EH (cell line): ENCODE measurements at regions not wholly inside any gene's neighbourhood (a gene's known extent, or its start where the extent isn't known, plus 50 kb on each side); places are given as distances from the start of the nearest gene placed in this dataset.
"Not testable (repeated sequence)": the region's sequence is repeated elsewhere in the genome, so short reads cannot be mapped to it uniquely, and the experiment has no call there.

Experiments
- DNase-seq: peaks from one replicate; pipeline ENCODE4 v3.0.0-alpha.2; 2015; ENCODE audit warnings: low read depth

DNA sequence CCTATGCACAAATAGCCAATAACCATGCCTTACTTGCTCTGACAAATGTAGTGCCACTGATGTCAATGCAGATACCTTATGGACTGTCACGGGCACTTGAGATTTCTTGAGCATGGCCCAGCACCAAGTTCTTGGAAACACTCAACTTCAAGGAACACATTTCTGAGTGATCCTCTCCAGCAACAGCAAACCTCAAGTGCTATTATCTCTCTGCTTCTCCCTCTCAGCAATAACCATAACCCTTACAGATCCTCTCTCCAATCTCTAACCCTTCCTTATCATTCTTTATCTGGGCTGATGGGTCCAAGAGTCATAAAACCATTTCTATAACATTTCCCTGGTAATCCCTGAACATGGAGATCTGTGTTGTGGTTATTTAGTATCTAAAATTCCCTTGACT, 266.9 kb upstream of the STXBP5 start:
- DNase-seq: no peak

DNA sequence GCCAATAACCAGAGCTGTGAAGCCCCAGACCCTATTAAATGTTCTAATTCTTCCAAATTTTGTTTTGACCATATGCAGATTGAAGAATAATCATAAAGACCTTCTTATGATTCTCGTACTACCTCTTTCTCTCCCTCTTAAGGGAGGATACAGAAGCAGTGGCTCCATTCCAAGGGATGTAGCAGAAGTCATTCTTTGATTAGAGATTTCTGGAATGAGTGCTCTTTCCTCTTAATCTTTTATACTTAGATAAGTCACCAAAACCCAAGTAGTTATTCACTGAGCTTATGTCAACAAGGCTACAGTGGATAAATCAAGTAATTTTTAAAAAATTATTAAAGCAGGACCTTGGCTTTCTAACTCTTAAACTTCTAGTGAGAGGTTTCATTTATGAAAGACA, 266.0 kb upstream of the STXBP5 start:
- DNase-seq: no peak

DNA sequence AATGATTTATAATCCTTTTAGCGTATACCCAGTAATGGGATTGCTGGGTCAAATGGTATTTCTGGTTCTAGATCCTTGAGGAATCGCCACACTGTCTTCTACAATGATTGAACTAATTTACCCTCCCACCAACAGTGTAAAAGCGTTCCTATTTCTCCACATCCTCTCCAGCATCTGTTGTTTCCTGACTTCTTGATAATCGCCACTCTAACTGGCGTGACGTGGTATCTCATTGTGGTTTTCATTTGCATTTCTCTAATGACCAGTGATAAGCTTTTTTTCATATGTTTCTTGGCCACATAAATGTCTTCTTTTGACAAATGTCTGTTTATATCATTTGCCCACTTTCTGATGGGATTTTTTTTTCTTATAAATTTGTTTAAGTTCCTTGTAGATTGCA, 264.8 kb upstream of the STXBP5 start:
- DNase-seq: not testable (repeated sequence)

DNA sequence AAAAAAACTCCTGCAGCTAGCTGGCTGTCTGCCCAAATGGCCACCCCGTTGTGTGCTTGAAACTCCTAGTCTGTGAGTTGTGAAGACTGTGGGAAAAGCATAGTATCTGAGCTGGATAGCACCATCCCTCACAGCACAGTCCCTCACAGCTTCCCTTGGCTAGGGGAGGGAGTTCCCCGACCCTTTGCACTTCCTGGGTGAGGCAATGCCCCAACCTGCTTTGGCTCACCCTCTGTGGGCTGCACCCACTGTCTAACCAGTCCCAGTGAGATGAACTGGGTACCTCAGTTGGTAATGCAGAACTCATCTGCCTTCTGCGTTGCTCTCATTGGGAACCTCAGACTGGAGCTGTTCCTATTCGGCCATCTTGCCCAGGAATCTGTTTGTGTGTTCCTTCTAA, 260.6 kb upstream of the STXBP5 start:
- DNase-seq: no peak

DNA sequence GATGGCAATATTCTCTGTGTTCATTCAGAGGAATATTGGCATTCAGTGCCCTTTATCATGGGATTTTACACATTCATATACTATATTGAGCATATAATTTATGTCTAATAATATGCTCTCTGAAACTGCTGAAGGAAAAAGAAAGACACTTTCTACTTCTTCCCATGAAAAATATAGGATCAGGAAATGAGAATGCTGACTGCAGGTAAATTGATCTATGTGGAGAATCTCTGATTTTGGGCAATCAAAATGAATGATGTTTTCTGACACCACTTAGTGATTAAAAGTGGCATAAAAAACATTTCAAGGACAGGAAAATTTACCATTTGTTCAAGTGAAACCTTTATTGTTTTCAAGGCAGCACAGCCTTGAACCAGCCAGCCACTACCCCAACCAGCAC, 260.1 kb upstream of the STXBP5 start:
- DNase-seq: no peak

DNA sequence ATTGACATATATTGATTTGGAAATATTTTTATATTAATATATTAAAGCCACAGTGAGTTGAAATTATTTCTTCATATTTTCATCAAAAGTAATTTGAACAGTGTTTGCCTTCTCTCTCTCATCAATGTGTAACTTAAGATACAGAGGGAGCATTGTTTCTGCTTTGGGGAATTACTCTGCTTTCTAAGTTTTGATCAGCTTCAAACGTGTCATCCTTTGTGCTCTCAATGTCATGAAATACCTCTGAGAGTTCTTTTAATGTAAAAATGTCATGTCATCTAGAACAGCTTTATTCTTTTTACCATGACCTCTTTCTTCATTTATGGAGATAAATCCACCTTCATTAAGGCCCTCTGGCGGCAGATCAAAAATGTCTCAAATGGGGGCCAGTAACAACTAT, 259.4 kb upstream of the STXBP5 start:
- DNase-seq: no peak

DNA sequence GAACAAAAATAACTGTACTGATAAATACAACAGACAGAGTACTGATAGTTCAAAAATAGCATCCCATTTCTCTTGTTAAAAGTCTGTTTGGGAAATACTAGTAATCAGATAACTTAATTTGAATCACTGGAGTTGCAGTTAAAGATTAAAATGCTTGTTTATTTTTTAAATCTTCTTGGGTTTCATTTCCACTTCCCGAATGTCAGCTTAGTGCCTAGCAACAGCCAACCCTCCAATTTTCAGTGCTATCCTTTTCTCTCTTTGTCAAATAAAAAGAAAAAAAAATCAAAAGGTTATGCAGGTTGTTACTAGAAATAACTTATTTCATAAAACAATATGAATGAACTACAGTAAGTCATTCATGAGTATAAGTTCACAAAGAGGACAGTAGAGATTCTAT, 257.7 kb upstream of the STXBP5 start:
- DNase-seq: no peak

DNA sequence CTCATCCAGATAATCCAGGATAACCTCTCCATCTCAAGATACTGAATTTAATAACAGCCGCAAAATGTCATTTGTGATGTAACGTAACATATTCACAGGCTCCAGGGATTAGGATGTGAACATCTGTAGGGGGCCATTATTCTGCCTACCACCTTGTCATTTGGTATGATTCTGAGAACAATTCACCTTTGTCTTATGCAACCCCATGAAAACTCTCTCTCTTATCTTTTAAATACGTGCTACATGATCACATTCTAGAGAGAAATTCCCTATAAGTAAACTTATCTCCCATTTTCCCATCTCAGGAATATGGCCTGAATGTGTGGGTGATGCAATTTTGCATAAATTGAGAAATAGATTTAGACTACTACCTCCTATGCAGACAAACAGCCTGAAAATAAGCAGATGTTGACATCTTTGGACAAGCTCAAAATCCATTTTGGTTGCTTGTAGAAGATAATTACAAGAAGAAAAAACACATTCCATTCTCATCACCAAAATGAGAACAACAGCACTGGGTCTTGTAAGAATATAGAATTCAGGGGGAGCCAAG, 255.4 kb upstream of the STXBP5 start:
- DNase-seq: no peak

DNA sequence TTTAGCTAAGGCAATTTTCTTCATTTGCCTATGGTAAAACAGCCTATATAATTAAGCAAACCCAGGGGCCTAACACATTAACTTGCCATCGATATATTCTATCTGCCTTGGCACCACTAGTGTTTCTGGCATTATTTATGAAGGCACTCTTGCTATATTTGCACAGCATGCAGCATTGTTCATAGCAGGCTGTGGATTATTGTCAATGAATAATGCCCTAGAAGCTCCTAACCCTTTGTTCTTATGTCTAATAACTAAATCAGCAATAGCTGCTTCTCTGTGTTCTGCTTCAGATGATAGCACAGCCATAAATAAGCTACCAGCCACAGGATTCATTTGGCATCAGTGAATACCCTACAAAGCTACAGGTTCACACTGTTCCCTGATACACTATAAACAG, 254.8 kb upstream of the STXBP5 start:
- no peak for DNase-seq

DNA sequence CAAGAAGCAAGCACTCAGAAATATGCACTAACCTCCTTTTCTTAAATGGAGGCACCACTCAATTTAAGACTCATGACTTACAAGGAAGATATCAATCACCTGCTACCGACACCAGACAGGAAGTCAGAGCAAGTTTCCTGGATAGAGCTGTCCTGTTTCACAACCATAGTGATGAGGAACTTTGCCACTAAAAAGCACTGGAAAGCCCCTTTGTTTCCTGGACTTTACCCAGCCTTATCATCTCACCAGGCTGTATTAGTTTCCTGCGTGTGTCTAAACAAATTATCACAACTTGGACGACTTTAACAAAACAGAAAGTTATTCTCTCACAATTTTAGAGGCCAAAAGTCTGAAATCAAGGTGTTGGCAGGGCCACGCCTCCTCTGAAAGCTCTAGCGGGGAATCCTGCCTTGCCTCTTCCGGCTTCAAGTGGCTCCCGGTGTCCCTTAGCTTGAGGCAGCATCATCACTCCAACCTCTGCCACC, 253.8 kb upstream of the STXBP5 start:
- no peak for DNase-seq

DNA sequence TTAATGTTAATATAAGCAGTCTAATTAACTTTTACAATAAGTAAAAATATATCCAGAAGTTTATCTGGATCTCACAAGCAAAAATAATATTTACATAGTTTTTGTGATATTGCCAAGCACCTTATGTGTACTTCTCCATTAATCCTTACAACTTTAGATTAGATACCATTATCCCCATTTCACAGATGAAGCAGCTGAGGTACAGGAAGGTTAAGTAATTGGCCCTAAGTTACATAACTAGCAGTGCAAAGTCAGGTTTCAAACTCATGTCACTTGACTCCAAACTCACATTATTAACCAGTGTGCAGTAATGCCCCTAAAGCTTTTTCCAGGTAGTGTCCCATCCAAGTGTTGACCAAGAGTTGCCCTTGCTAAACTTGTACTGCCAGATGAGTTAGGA, 248.6 kb upstream of the STXBP5 start:
- DNase-seq: no peak

DNA sequence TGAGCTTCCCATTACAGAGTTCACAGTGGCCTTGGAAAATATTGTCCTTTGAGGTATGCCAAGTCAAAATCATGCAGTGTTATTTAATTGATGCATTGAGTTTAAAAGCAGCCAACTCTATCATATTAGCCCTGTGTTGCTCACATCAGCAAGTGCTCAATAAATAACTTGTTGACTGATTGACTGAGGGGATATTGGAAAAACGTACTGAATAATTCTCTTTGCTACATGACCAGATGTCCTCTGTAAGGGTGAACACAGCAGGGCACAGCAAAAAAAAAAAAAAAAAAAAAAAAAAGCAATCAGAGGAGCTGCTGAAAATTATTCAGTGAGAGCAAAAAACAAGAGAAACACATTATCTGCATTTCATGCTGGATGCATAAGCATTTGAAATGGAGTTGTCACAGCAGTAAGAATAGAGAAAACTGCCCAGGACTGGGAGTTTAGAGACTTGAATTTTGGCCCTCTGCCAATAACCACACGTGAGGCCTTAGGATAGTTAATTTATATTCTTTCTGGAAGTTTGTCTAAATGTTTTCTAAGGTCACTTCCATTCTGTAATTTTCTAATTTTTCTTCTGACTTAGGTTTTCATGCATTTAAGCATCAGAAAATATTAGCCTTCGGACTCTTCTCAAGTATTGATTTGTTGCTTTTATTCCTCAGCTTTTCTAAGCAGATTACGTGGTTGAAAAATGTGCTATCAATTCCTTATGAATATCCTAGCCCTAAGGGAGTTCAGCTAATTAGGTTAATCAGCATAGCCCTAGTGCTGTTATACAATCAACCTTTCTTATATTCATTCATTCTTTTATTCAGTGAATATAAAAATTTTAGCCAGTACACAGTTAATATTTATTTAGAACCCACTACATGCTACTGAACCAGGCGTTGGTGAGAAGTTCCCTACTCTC, 246.8 kb upstream of the STXBP5 start:
- DNase-seq: no peak

DNA sequence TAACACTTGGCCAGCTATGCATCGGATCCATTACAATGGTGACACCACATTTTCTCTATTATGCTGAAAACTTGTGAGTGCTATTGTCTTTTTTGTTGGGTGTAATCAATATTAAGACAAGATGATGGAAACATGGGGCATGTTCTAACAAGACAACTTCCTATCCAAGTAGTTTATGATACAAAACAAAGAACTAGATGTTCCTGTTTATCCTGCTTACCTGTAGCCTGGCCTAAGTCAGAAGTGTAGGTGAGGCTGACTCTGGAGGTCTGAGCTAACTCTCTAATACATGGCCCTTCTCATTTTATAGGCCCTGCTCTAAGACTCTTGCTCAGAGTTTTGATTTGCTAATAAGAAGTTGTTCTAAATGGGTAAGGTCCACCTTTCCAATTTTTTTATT, 242.4 kb upstream of the STXBP5 start:
- DNase-seq: no peak

DNA sequence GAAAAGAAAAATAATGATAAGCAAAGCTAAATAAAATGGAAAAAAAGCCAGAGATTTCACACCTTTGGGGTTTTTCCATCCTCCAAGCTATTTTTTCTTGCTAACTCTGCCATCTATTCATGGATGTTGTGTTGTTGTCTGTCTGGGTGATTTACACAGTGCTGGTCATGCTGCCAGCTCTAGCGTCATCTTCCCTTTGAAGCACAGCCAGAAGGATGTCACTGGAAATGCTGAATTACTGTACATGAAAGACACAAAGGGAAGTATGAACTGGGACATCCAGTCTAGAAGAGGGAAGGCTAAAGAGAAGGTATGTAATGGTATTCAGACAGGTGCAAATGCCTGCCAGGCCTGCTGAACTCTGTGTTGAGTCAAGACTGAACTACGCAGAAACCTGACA, 241.9 kb upstream of the STXBP5 start:
- no peak for DNase-seq

DNA sequence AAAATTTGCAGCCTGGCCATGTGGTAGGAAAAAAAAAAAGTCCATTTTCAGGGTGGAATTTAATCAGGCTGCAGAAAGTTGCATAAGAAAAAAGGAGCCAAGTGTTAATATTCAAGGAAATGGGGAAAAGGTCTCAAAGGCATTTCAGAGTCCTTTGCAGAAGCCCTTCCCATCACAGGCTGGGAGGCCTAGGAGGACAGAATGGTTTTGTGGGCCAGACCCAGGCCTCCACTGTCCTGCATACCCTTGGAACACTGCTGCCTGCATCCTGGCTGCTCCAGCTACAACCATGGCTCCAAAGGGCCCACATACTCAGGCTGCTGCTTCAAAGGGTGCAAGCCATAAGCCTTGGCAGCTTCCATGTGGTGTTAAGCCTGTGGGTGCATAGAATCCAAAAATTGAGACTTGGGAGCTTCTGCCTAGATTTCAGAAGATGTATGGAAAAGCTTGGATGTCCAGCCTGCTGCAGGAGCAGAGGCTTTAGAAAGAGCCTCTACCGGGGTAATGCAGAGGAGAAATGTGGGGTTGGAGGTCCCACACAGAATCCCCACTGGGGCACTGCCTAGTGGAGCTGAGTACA, 239.0 kb upstream of the STXBP5 start:
- DNase-seq: no peak

DNA sequence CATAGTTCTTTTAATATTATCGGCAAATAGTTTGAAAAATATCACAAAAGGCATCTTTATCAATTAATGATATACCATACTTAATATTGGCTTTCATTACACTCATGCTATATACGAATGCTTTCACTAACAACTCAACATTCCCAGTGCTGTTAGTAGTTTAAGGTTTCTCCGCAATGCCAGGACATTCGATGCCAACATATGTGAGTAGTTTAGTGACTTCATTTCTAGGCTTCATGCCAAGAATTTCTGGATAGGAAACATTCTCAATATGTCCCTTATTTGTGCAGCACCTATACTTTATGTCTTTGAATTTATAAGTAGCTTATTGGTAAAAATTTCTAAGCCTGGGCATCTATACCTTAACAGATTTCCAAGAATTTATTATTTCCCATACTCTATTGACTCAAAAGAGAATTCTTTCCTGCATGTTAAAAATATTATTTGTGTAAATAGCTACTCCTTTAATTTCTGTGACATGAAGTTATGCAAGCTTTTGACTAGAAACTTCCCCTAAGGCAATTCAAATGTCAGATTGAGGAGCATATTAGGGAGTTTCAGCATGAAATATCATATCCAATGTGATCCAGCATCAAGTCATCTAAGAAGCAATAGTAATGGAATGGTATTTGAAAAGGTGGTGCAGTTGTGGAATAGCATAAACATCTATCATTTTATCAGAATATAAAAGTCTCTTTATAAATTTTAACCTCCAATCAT, 236.0 kb upstream of the STXBP5 start:
- peak; percentile 78 for DNase-seq

DNA sequence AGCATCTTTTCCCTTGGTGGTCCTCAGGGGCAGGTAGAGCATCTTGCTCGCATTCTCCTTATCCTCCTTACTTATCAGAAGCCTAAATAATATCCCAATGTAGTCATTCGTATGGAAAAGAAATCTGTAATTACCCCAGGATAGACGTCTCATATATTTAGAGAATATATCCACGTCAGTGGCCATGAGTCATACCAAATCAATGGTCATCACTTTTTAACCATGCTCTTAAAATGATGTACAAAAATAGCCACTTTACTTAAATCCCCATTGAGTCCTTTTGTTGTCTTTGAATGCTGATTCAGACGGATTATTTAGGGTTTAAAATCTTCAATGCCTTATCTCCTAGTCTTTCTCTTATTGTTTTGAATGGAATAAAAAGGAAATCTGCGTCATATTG, 231.7 kb upstream of the STXBP5 start:
- peak; percentile 49 for DNase-seq

DNA sequence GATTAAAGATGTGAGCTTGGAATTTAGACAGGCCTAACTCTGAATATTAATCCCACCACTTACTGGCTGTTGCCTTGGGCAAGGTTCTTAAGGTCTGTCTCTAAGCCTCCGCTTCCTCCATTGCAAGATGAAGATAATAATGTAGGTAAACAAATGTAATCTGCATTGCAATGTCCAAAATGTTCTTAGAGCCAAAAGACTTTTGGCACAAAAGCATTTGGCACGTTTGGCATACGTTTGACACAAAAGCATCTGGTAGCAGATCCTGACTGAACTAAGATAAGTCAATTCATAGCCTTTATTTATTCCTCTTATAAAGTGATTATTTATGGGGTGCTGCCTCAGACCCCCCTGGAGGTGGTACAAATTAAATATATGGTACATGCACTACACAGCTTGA, 229.9 kb upstream of the STXBP5 start:
- DNase-seq: no peak

DNA sequence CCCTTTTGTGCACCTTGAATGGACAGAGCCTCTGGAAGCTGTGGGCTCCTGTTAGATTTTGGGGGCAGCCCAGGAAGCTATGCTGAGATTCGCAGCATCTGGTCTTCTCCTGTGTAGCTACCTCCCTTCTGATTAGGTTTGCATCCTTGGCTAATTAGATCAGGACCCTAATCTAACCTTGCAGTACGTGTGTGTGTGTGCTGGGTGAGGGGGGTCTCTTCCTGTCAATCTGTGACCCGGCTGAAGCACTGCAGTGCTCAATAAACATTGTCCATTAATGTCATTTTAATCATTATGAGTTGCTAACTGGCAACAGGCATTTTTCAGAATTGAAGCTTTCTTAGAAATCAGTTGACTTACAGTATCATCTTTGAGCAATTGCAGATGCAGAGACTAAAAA, 229.1 kb upstream of the STXBP5 start:
- no peak for DNase-seq

DNA sequence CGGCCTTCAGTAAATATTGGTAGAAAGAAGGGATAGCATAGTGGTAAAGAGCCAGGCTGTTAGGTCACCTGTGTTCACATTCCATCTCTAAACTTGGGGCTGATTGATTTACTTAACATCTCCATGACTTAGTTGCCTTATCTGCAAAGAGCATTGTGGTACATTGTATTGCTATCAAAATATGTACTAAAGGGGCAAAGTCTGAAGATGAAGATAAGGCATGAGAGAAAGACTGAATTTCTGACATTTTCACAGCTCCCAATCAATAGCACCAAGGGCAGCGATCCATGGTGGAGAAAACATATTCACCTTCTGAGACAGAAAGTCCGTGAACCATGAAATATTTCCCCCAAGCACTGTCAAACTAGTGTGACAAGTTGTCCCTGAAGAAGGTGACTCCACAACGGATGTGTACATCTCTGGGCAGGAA, 223.3 kb upstream of the STXBP5 start:
- no peak for DNase-seq

DNA sequence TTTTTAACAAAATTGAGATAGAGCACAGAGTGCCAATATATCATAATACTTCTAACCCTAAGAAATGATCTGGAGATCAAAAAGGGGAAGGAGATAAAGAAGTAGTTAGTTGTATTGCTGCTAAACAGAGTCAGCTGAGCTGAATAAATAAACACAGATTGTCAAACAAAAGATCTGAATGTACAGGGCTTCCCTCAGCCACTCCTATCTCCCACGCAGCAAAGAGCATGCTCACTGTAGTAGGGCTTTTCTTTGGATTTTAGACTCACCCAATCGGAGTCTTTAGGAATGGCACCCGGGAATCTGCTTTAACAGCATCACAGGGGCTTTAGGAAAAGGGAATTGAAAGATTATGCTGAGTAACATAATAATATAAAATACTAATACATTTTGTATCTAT, 222.2 kb upstream of the STXBP5 start:
- DNase-seq: no peak

DNA sequence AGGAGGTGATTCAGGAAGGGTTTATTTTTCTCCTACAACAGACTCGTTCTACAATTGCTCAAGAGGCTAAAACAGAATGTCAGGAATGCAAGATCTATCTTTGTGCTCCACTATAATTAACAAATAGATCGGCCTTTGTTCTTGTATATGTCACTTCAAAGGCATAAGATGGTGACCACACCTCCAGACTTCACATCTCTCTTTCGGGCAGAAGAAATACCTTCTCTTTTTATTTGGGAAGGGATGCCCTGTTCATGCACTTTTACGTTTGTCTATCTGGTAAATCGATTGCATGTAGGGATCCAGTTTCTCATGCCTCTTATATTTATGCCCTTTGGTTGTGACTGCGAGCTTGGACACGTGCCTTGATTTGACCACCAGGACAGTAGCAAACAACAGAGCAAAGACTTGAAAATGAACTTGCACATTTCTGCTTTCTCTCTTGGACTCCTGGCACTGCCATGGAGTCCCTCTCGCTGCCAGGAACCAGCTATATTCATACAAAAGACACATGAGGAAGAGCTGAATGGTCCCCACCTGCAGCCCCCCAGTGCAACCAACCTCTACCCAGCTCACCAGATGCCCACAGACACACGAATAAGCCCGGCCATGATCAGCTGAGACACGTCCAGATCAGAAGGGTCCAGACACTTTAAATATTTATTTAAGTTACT, 219.8 kb upstream of the STXBP5 start:
- peak; percentile 38 for DNase-seq
